Esophagus muscularis mucosa (tissue), 4 donors: ENCODE measurements at regions not wholly inside any gene's neighbourhood (a gene's known extent, or its start where the extent isn't known, plus 50 kb on each side); places are given as distances from the start of the nearest gene placed in this dataset.

Source experiments
- DNase-seq: peaks from one replicate; pipeline ENCODE4 v3.0.0-alpha.2; 2017; ENCODE audit errors: extremely low spot score
- H3K27ac ChIP-seq, 4 donors: fragments of 200-600 bp; sonication (generic); replicated peaks in 1 of 4; 1 replicate in 3 of 4; 2 replicates in 1 of 4; pipeline ENCODE4 v1.5.1; 2016 to 2019; ENCODE audit warnings: mild to moderate bottlenecking in 1 of 4
- H3K27me3 ChIP-seq, 4 donors: fragments of 200-600 bp; sonication (generic); one replicate each; pipeline versions ENCODE4 v1.5.1 to v1.6.0; 2016 to 2019
- H3K36me3 ChIP-seq, 4 donors: fragments of 200-600 bp; sonication (generic); one replicate each; pipeline ENCODE4 v1.5.1; 2016 to 2019
- H3K4me1 ChIP-seq, 4 donors: fragments of 200-600 bp; sonication (generic); one replicate each; pipeline ENCODE4 v1.5.1; 2016 to 2019
- H3K4me3 ChIP-seq, 4 donors: fragments of 200-600 bp; sonication (generic); 1 replicate in 2 of 4; 2 replicates in 2 of 4; pipeline ENCODE4 v1.5.1; 2016 to 2019; ENCODE audit warnings: mild to moderate bottlenecking in 4 of 4, moderate library complexity in 1 of 4
- H3K9me3 ChIP-seq, 4 donors: fragments of 200-600 bp; sonication (generic); 1 replicate in 3 of 4; 2 replicates in 1 of 4; pipeline ENCODE4 v1.5.1; 2016 to 2019
- EP300 ChIP-seq: sonication (generic); formaldehyde crosslinking; IDR thresholded peaks from one replicate; pipeline ENCODE4 v1.6.1; 2017; ENCODE audit warnings: antibody characterized with exemption
- POLR2A ChIP-seq: fragments of 450-650 bp; IDR thresholded peaks from one replicate; pipeline ENCODE4 v1.6.1; 2017; ENCODE audit warnings: antibody characterized with exemption, moderate library complexity, mild to moderate bottlenecking, low read depth
- POLR2AphosphoS5 ChIP-seq, 2 donors: sonication (generic); formaldehyde crosslinking; IDR thresholded peaks; one replicate each; pipeline ENCODE4 v1.6.1; 2017; ENCODE audit warnings: antibody characterized with exemption in 2 of 2
- WGBS: methylation state at CpG from one replicate; pipeline ENCODE4 v1.1.5; 2018; 5-methylcytosine and 5-hydroxymethylcytosine counted together
- intact Hi-C: fragments of 100-400 bp; cut with DNase I; formaldehyde crosslinking; loops from one replicate; pipeline ENCODE4 v1.15.1; 2023
- TF ChIP-seq, protein P1 (sequence below), 3 experiments: fragments of 200-600 bp in 2 of 3; fragments of 450-650 bp in 1 of 3; sonication (generic) in 2 of 3; IDR thresholded peaks; one replicate each; pipeline ENCODE4 v1.5.1; 2017 to 2019; ENCODE audit warnings: antibody characterized with exemption in 3 of 3, mild to moderate bottlenecking in 2 of 3, moderate library complexity in 1 of 3

DNA sequence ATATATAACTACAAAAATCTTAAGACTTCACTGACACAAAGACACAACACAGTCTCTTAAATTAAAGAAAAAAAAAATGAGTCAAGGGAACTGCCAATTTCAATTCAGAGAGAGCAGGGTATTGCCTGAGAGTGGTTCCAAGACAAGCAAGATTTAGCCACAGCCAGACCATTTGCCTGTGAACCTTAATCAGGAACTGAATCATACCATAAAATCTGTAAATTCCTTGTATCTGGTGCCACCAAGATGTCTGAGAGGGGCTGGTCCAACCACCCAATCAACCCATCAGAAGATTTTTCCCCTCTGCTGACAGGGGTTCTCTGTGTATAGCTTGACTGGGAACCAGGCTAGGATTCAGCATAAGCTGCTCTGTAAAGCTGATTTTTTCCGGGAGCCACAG, 159.2 kb downstream of the CPEB2 start:
- Histone ChIP-seq H3K27ac (no peak overlapping the region), H3K9me3 (no peaks in the 10 kb centered on the region), H3K36me3 (no peaks in the 10 kb centered on the region), H3K4me1 (no peaks in the 10 kb centered on the region), H3K27me3 (no peaks in the 10 kb centered on the region), H3K4me3 (no peak overlapping the region)
- TF ChIP-seq EP300, result no peak
- no peak for TF ChIP-seq POLR2A
- TF ChIP-seq, protein P1, sequence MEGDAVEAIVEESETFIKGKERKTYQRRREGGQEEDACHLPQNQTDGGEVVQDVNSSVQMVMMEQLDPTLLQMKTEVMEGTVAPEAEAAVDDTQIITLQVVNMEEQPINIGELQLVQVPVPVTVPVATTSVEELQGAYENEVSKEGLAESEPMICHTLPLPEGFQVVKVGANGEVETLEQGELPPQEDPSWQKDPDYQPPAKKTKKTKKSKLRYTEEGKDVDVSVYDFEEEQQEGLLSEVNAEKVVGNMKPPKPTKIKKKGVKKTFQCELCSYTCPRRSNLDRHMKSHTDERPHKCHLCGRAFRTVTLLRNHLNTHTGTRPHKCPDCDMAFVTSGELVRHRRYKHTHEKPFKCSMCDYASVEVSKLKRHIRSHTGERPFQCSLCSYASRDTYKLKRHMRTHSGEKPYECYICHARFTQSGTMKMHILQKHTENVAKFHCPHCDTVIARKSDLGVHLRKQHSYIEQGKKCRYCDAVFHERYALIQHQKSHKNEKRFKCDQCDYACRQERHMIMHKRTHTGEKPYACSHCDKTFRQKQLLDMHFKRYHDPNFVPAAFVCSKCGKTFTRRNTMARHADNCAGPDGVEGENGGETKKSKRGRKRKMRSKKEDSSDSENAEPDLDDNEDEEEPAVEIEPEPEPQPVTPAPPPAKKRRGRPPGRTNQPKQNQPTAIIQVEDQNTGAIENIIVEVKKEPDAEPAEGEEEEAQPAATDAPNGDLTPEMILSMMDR (IDR thresholded peaks at IDR 0.05), result no peak
- TF ChIP-seq POLR2AphosphoS5 (IDR thresholded peaks at IDR 0.05), result no peak
- intact Hi-C loops, result loop anchor here (10.0 kb wide), 2 partner anchors 417 to 1507 kb away; no protein-coding TSS in a partner anchor
- 92% methylated on average over 1 of the region's 1 CpG for WGBS
- DNase-seq, result peak; percentile 53

DNA sequence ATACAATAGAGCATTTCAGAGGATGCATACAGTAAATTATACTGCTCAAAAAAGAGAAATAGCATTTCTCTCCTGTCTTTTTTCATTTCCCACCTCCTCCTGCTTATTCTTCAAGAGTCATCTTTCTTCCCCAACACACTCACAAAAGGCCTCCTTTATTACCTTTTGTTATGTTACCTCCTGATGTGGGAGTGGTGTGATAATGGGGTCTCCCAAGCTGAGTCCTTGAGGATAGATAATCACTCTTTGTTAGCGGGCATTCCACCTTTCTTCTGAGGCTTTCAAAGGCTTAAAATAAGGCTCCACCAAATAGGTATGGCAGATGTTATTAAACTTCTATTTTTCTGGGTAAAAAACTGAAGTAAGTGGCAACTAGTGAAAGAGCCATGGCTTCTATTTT, 159.8 kb downstream of the CPEB2 start:
- intact Hi-C loops, result loop anchor here (10.0 kb wide), 2 partner anchors 417 to 1507 kb away; no protein-coding TSS in a partner anchor
- 93% methylated on average over 1 of the region's 1 CpG for WGBS

DNA sequence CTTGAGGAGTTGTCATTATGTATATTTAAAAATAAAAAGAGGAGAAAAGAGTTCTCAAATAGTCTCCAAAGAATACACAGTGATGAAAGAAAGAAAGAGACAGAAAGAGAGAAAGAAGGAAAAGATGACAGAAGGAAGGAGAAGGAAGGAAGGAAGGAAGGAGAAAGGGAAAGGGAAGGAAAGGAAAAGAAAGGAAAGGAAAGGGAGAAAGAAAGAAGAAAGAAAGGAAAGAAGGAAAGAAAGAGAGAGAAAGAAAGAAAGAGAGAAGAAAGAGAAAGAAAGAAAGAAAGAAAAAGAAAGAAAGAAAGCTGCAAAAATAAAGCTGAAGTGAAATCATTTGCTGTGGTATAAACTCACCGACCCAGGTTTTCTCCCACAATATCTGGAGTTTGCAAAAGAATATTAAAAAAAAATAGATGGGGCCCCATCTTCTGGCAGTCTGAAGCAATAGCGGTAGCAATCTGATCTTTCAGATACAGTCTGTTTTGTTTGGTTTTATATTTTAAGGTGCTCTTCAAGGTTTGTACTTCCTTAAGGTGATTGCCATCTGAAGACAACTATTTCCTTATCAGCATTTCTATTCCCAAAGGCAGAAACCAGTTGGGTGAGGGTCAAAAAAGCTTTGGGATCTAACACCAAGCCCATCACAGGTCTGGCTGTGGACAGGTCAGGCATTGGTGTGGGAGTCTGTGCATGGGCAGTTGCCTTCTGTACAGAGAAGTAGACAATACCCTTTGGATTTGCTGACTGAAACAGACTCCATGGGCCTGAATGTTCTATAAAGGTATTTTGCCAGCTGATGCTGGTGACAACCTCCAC, 160.4 kb downstream of the CPEB2 start:
- H3K36me3 ChIP-seq, result no peaks in the 10 kb centered on the region
- WGBS, result 16% methylated on average over 2 of the region's 2 CpGs
- no peaks in the 10 kb centered on the region for H3K27me3 ChIP-seq
- no peak for TF ChIP-seq POLR2AphosphoS5 (IDR thresholded peaks at IDR 0.05)
- TF ChIP-seq POLR2A, result no peak
- TF ChIP-seq, protein P1 (IDR thresholded peaks at IDR 0.05), result peak; percentile 49 to 57 (median 53)
- no peak for TF ChIP-seq EP300
- intact Hi-C loops, result loop anchor here (10.0 kb wide), 2 partner anchors 418 to 1508 kb away; no protein-coding TSS in a partner anchor
- H3K4me1 ChIP-seq, result no peaks in the 10 kb centered on the region
- no peak for DNase-seq
- H3K27ac ChIP-seq, result no peak overlapping the region
- H3K9me3 ChIP-seq, result no peaks in the 10 kb centered on the region
- H3K4me3 ChIP-seq, result no peak overlapping the region

More for the DNA sequence above, 159.8 kb downstream of the CPEB2 start:
- H3K36me3 ChIP-seq, result no peaks in the 10 kb centered on the region
- no peak overlapping the region for H3K4me3 ChIP-seq
- no peak for DNase-seq
- H3K9me3 ChIP-seq, result no peaks in the 10 kb centered on the region
- TF ChIP-seq EP300 (no peak), POLR2AphosphoS5 (IDR thresholded peaks at IDR 0.05) (no peak), POLR2A (no peak)
- TF ChIP-seq, protein P1 (IDR thresholded peaks at IDR 0.05), result no peak
- H3K4me1 ChIP-seq, result no peaks in the 10 kb centered on the region
- H3K27me3 ChIP-seq, result no peaks in the 10 kb centered on the region
- no peak overlapping the region for H3K27ac ChIP-seq

- DNase-seq, result no peak
- no peaks in the 10 kb centered on the region for H3K27me3 ChIP-seq
- no peaks in the 10 kb centered on the region for H3K9me3 ChIP-seq
- H3K36me3 ChIP-seq, result no peaks in the 10 kb centered on the region
- no peak overlapping the region for H3K4me3 ChIP-seq
- WGBS, result 43% methylated on average over 4 of the region's 4 CpGs
- no peak overlapping the region for H3K27ac ChIP-seq
- H3K4me1 ChIP-seq, result no peaks in the 10 kb centered on the region
- TF ChIP-seq, protein P1 (IDR thresholded peaks at IDR 0.05), result no peak
- TF ChIP-seq EP300, result no peak
- TF ChIP-seq POLR2AphosphoS5 (IDR thresholded peaks at IDR 0.05), result no peak
- no peak for TF ChIP-seq POLR2A
- intact Hi-C loops, result loop anchor here (10.0 kb wide), 2 partner anchors 418 to 1508 kb away; no protein-coding TSS in a partner anchor
Measured at GRCh38 chr4:15163284-15163645, 161.0 kb downstream of the CPEB2 start.
